H1 (cell line): ENCODE measurements at regions not wholly inside any gene's neighbourhood (a gene's known extent, or its start where the extent isn't known, plus 50 kb on each side); places are given as distances from the start of the nearest gene placed in this dataset.

ENCODE experiments used
- NRF1 ChIP-seq: IDR thresholded peaks from 2 replicates; pipeline ENCODE4 v1.6.1; 2011; ENCODE audit warnings: mild to moderate bottlenecking, low read depth, low read length, improper control_type of control experiment
- TAF7 ChIP-seq: optimal IDR thresholded peaks from 2 replicates; pipeline ENCODE3; 2011; ENCODE audit warnings: low read depth, mild to moderate bottlenecking, inconsistent platforms, low read length, moderate library complexity, borderline replicate concordance
- TF ChIP-seq, protein P1 (sequence below): IDR thresholded peaks from 2 replicates; pipeline ENCODE4 v1.6.1; 2011; ENCODE audit warnings: low read depth, mild to moderate bottlenecking, low read length; ENCODE audit not compliant: insufficient read depth

DNA sequence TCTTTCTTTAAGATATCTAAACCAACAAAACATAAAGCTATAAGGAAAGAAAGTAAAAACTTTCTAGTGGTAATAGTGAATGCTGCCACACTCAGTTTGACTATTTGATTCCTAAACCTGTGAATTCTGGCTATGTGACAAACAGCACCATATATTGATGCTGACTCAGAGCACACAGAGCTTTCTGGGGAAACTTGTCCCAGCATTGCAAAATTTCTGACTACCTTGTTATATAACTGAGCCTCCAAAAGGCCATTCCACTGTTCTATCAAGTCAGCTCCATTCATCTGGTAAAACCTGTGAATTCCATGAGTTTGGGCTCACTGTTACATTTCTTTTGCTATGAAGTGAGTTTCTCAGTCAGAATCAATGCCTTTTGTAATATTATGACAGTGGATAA is 1229.7 kb downstream of the PCDH18 start (continued):
- no peak for TF ChIP-seq NRF1
- TF ChIP-seq TAF7 = no peak
- TF ChIP-seq, protein P1, sequence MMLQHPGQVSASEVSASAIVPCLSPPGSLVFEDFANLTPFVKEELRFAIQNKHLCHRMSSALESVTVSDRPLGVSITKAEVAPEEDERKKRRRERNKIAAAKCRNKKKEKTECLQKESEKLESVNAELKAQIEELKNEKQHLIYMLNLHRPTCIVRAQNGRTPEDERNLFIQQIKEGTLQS = no peak
